PC-9 (cell line): ENCODE measurements at regions not wholly inside any gene's neighbourhood (a gene's known extent, or its start where the extent isn't known, plus 50 kb on each side); places are given as distances from the start of the nearest gene placed in this dataset.
"Not testable (repeated sequence)": the region's sequence is repeated elsewhere in the genome, so short reads cannot be mapped to it uniquely, and the experiment has no call there.

Source experiments
- BruUV-seq: library from RNA; stranded (reverse); fragments of 400-500 nt; replicated peaks from 2 replicates; lab custom pipeline; 2021; lab: Mats Ljungman, UMichigan
- CTCF ChIA-PET: fragments of 300-600 bp; sonication (Branson Sonifier 250); formaldehyde crosslinking; loops from one replicate; lab custom pipeline; 2022; ENCODE audit warnings: antibody characterized with exemption; lab: Charles Lee
- POLR2A ChIA-PET: fragments of 300-600 bp; sonication (Branson Sonifier 250); formaldehyde crosslinking; loops from one replicate; lab custom pipeline; 2022; ENCODE audit warnings: antibody characterized with exemption; ENCODE audit not compliant: unreplicated experiment; lab: Charles Lee
- DNase-seq, 2 experiments: peaks; one replicate each; pipeline versions ENCODE4 v3.0.0 to v3.0.0-alpha.2; 2015 to 2022; ENCODE audit warnings: mixed read lengths in 1 of 2
- H2AFZ ChIP-seq: fragments of 200-600 bp; sonication (generic); 2 replicates; pipeline ENCODE4 v1.8.1; 2017; ENCODE audit warnings: antibody characterized with exemption
- H3F3A ChIP-seq: fragments of 200-600 bp; sonication (generic); 2 replicates; pipeline ENCODE4 v1.8.1; 2017; ENCODE audit warnings: antibody characterized with exemption, mild to moderate bottlenecking, low read depth; ENCODE audit not compliant: insufficient read depth
- H3K27ac ChIP-seq: fragments of 200-600 bp; sonication (generic); 2 replicates; pipeline ENCODE4 v1.6.1; 2016; ENCODE audit warnings: mixed run types
- H3K27me3 ChIP-seq: fragments of 200-600 bp; sonication (generic); 2 replicates; pipeline ENCODE4 v1.6.1; 2016; ENCODE audit warnings: low read depth, mixed run types; ENCODE audit not compliant: insufficient read depth
- H3K36me3 ChIP-seq: fragments of 200-600 bp; sonication (generic); 2 replicates; pipeline ENCODE4 v1.6.1; 2016; ENCODE audit warnings: low read depth, mixed run types
- H3K4me1 ChIP-seq: fragments of 200-600 bp; sonication (generic); replicated peaks from 2 replicates; pipeline ENCODE4 v1.6.1; 2016; ENCODE audit warnings: mixed run types; ENCODE audit not compliant: insufficient read depth
- H3K4me2 ChIP-seq: fragments of 200-600 bp; sonication (generic); 2 replicates; pipeline ENCODE4 v1.6.1; 2017; ENCODE audit warnings: mixed run types
- H3K4me3 ChIP-seq: fragments of 200-600 bp; sonication (generic); 2 replicates; pipeline ENCODE4 v1.6.1; 2016; ENCODE audit warnings: mixed run types
- H3K79me2 ChIP-seq: fragments of 200-600 bp; sonication (generic); 2 replicates; pipeline ENCODE4 v1.6.1; 2017; ENCODE audit warnings: low read depth, mixed run types
- H3K9me2 ChIP-seq: fragments of 200-600 bp; sonication (generic); 2 replicates; pipeline ENCODE4 v1.8.1; 2017; ENCODE audit warnings: mild to moderate bottlenecking; ENCODE audit not compliant: insufficient read depth
- H3K9me3 ChIP-seq: fragments of 200-600 bp; sonication (generic); 2 replicates; pipeline ENCODE4 v1.8.1; 2016; ENCODE audit warnings: low read depth; ENCODE audit not compliant: insufficient read depth
- H4K20me1 ChIP-seq: fragments of 200-600 bp; sonication (generic); 2 replicates; pipeline ENCODE4 v1.8.1; 2017; ENCODE audit not compliant: insufficient read depth
- intact Hi-C: fragments of 100-400 bp; cut with micrococcal nuclease; formaldehyde crosslinking; loops from one replicate; pipeline ENCODE4 v1.10.0; 2022; ENCODE audit not compliant: unreplicated experiment
- TF ChIP-seq, protein P1 (sequence below): fragments of 200-600 bp; sonication (generic); conservative IDR thresholded peaks from 2 replicates; pipeline ENCODE4 v1.6.1; 2017; ENCODE audit warnings: mixed run types, antibody characterized with exemption, mild to moderate bottlenecking, moderate library complexity

DNA sequence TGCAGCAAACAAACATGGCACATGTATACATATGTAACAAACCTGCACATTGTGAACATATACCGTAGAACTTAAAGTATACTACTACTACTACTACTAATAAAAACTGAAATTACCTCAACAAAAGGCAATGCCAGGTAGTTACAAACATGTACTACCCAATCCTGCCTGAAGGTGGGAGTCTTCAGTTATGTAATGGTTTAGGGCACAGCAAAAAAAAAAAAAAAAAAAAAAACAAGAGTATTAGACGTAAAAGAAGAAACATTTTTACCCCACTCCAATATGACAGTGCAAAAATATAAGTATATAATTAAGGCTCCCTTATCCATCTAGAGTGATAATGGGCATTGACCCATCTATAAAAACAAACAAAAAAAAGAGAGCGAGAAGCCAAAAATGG, 296.6 kb downstream of the ZNF37A start:
- H3K9me3 ChIP-seq, H4K20me1 ChIP-seq, H3K4me2 ChIP-seq, H3K9me2 ChIP-seq, BruUV-seq, H3K27ac ChIP-seq, POLR2A ChIA-PET, H2AFZ ChIP-seq, H3F3A ChIP-seq, CTCF ChIA-PET, H3K4me3 ChIP-seq, intact Hi-C loops, H3K4me1 ChIP-seq, H3K79me2 ChIP-seq, H3K36me3 ChIP-seq, H3K27me3 ChIP-seq: not testable (repeated sequence)
- peak in 1 of 2 experiments; percentile 27 for DNase-seq
- TF ChIP-seq, protein P1, sequence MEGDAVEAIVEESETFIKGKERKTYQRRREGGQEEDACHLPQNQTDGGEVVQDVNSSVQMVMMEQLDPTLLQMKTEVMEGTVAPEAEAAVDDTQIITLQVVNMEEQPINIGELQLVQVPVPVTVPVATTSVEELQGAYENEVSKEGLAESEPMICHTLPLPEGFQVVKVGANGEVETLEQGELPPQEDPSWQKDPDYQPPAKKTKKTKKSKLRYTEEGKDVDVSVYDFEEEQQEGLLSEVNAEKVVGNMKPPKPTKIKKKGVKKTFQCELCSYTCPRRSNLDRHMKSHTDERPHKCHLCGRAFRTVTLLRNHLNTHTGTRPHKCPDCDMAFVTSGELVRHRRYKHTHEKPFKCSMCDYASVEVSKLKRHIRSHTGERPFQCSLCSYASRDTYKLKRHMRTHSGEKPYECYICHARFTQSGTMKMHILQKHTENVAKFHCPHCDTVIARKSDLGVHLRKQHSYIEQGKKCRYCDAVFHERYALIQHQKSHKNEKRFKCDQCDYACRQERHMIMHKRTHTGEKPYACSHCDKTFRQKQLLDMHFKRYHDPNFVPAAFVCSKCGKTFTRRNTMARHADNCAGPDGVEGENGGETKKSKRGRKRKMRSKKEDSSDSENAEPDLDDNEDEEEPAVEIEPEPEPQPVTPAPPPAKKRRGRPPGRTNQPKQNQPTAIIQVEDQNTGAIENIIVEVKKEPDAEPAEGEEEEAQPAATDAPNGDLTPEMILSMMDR = peak; percentile 44; the same call in 1 of the 2 replicates

DNA sequence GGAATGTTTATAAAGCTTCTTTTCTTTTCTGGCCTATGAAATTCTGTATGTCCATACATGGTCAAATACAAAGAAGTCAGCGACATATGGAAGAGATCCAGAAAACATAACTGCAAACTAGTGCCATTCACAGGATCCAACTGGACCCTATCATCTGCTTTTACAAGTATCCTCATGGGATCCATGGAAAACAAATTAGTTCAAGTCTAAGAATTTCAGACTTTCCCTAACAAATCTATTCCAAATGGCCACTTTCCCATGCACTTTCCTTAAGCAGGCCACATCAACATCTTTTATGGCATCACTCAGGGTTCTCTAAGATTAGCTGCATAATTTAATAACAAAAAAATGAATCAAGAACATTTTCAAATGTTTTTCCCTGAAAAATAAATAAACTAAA, 301.3 kb downstream of the ZNF37A start:
- BruUV-seq, DNase-seq, CTCF ChIA-PET: not testable (repeated sequence)

DNA sequence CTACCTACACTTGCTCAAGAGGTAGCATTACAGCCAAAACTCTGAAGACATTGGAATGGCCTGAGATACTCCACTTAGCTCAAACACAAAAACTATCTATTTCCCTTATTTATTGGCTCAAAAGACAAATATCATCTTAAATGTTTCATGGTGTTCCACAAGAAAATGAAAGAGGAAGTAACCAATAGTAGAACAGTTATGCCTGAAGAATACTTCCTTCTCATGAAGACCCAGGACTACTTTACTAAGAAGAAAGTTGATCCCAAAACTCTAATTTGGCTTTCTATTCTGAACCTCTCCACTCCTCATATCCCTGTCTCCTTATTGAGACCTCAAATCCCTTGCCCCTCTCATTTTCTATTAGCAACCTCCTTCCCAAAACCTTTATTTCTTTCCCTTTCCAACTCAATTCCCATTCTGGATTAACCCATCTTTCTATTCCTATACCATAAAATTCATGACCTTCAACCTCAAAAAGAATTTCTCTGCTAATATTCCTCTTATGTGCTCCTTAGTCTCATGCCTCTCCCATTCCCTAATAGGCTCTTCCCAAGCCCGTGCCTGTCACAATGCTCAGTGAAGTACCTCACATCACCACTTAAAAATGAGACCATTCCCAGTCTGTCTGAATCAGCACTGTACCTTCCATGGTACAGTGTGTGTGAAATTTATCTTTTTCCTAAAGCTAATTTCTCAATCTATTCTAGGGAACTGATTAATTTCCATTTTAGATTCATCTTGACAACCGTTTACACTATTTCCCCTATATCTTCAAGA, 302.2 kb downstream of the ZNF37A start:
- H2AFZ ChIP-seq, H3K36me3 ChIP-seq, CTCF ChIA-PET, H3K4me3 ChIP-seq, intact Hi-C loops, H3F3A ChIP-seq, H4K20me1 ChIP-seq, H3K79me2 ChIP-seq, H3K9me3 ChIP-seq, H3K4me2 ChIP-seq, DNase-seq, H3K27me3 ChIP-seq, H3K9me2 ChIP-seq, POLR2A ChIA-PET, H3K27ac ChIP-seq, BruUV-seq, H3K4me1 ChIP-seq: not testable (repeated sequence)

More for the DNA sequence above, 301.3 kb downstream of the ZNF37A start:
- H3K9me2 ChIP-seq, H3K4me1 ChIP-seq, H2AFZ ChIP-seq, H3K27ac ChIP-seq, H3K79me2 ChIP-seq, H3K9me3 ChIP-seq, POLR2A ChIA-PET, H3F3A ChIP-seq, H4K20me1 ChIP-seq, H3K27me3 ChIP-seq, H3K36me3 ChIP-seq, intact Hi-C loops, H3K4me2 ChIP-seq, H3K4me3 ChIP-seq: not testable (repeated sequence)

DNA sequence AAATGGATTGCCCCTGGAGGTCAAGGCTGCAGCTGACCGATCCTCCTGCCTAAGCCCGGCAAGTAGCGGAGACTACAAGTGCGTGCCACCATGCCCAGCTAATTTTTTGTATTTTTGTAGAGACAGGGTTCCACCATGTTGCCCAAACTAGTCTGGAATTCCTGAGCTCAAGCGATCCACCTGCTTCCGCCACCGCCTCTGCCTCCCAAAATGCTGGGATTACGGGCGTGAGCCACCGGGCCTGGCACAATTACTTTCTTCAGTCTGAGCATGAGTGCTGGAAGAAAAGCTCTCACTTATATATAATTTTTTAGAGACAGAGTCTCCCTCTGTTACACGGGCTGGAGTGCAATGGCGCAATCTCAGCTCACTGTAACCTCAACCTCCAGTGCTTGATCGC, 307.4 kb downstream of the ZNF37A start:
- DNase-seq, H3K9me3 ChIP-seq, intact Hi-C loops, H3K27me3 ChIP-seq, H3F3A ChIP-seq, H3K4me1 ChIP-seq, H3K36me3 ChIP-seq, H4K20me1 ChIP-seq, CTCF ChIA-PET, H3K9me2 ChIP-seq, H3K27ac ChIP-seq, H3K79me2 ChIP-seq, POLR2A ChIA-PET, BruUV-seq: not testable (repeated sequence)
- Histone ChIP-seq H2AFZ (peak overlapping the region; percentile 84), H3K4me3 (peak overlapping the region; percentile 69), H3K4me2 (peak overlapping the region; percentile 71)

DNA sequence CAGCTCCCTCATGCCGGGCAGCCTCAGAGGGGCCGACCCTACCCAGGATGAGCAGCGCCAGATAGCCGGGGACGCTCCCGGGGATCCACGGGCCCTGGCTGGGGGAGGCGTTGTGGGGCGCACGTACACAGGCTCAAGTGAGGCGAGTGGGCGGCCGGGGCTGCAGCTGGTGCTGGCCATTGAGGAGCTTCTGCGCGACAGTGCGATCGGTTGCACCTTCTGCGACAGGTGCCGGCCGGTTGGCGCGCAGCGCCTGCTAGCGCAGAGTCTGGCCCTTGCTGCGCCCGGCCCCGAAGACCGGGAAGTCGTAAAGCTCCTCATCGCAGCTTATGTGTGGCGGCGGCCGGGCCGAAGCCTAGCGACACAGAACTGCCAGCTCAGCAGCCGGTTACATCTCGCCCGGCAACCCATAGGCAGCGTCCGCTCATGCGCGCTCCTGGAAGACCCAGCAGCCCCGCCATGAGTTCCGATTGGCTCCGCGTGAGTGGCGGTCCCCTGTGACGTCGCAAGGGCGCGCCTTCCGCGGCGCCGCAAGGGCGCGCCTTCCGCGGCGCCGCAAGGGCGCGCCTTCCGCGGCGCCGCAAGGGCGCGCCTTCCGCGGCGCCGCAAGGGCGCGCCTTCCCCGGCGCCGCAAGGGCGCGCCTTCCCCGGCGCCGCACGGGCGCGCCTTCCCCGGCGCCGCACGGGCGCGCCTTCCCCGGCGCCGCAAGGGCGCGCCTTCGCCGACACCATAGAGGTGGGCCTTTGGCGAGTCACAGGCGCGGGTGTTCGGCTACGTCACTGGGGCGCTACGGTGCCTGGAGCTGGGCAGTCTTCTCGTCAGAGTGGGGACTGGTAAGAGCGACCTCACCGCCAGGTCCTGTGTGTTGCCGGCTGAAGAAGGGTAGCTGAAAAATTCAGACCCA, 308.6 kb downstream of the ZNF37A start:
- H3K36me3 ChIP-seq, H3K4me1 ChIP-seq, H3K79me2 ChIP-seq, BruUV-seq, intact Hi-C loops, H4K20me1 ChIP-seq, H3F3A ChIP-seq, H3K9me2 ChIP-seq, CTCF ChIA-PET, H3K27me3 ChIP-seq, H3K9me3 ChIP-seq: not testable (repeated sequence)
- POLR2A ChIA-PET = interaction anchor here (0.6 to 0.7 kb wide), 2 partner anchors 393 to 1508 kb away, joined by 4 read pairs; no protein-coding TSS in a partner anchor
- peak overlapping the region; percentile 77 for H3K27ac ChIP-seq
- peak overlapping the region; percentile 71 for H3K4me2 ChIP-seq
- H2AFZ ChIP-seq = peak overlapping the region; percentile 84
- H3K4me3 ChIP-seq = peak overlapping the region; percentile 69
- DNase-seq = peak; percentile 80 to 88

DNA sequence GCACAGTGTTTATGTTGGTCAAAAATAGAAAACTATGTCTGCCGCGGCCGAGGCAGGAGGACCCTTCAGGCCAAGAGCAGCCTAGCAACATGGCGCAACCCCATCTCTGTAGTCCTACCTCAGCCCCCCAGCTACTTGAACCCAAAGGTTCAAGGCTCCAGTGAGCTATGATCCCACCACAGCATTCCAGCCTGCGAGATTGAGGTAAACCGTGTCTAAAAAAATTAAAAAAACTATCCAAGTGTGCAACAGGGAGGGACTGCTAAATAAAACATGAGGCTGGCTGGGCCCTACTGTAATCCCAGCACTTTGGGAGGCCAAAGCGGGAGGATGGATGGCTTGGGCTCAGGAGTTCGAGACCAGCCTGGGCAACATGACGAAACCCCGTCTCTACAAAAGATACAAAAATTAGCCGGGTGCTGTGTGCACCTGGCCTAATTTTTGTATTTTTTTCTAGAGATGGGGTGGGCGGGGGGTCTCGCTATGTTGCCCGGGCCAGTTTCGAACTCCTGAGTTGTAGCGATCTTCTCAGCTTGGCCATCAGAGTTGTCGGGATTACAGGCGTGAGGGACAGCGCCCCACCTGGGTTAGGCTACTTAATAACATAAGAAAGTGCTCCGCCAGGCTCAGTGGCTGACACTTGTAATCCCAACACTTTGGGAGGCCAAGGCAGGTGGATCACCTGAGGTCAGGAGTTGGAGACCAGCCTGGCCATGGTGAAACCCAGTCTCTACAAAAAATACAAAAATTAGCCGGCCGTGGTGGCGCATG, 309.4 kb downstream of the ZNF37A start:
- POLR2A ChIA-PET = interaction anchor here (0.6 kb wide), 1 partner anchor 1508 kb away, joined by 4 read pairs; no protein-coding TSS in a partner anchor
- H3K27me3 ChIP-seq, H3K36me3 ChIP-seq, CTCF ChIA-PET, intact Hi-C loops, H3K79me2 ChIP-seq, H3F3A ChIP-seq, H4K20me1 ChIP-seq, H3K9me3 ChIP-seq, DNase-seq, H3K9me2 ChIP-seq, H3K4me1 ChIP-seq: not testable (repeated sequence)
- H3K27ac ChIP-seq = peak overlapping the region; percentile 77
- H2AFZ ChIP-seq = peak overlapping the region; percentile 77
- BruUV-seq = TSS peak; percentile 68
- peak overlapping the region; percentile 53; the same call in 1 of the 2 replicates for H3K4me3 ChIP-seq
- peak overlapping the region; percentile 50 for H3K4me2 ChIP-seq
